Esophagus muscularis mucosa (tissue), 4 donors: ENCODE measurements at regions not wholly inside any gene's neighbourhood (a gene's known extent, or its start where the extent isn't known, plus 50 kb on each side); places are given as distances from the start of the nearest gene placed in this dataset.
A peak's percentile ranks its signal among the peaks of the same experiment; 100 is the strongest.

ENCODE experiments used
- DNase-seq: peaks from one replicate; pipeline ENCODE4 v3.0.0-alpha.2; 2017; ENCODE audit errors: extremely low spot score
- H3K27ac ChIP-seq, 4 donors: fragments of 200-600 bp; sonication (generic); replicated peaks in 1 of 4; 1 replicate in 3 of 4; 2 replicates in 1 of 4; pipeline ENCODE4 v1.5.1; 2016 to 2019; ENCODE audit warnings: mild to moderate bottlenecking in 1 of 4
- H3K27me3 ChIP-seq, 4 donors: fragments of 200-600 bp; sonication (generic); one replicate each; pipeline versions ENCODE4 v1.5.1 to v1.6.0; 2016 to 2019
- H3K36me3 ChIP-seq, 4 donors: fragments of 200-600 bp; sonication (generic); one replicate each; pipeline ENCODE4 v1.5.1; 2016 to 2019
- H3K4me1 ChIP-seq, 4 donors: fragments of 200-600 bp; sonication (generic); one replicate each; pipeline ENCODE4 v1.5.1; 2016 to 2019
- H3K4me3 ChIP-seq, 4 donors: fragments of 200-600 bp; sonication (generic); 1 replicate in 2 of 4; 2 replicates in 2 of 4; pipeline ENCODE4 v1.5.1; 2016 to 2019; ENCODE audit warnings: mild to moderate bottlenecking in 4 of 4, moderate library complexity in 1 of 4
- H3K9me3 ChIP-seq, 4 donors: fragments of 200-600 bp; sonication (generic); 1 replicate in 3 of 4; 2 replicates in 1 of 4; pipeline ENCODE4 v1.5.1; 2016 to 2019
- CTCF ChIP-seq, 3 experiments: fragments of 200-600 bp in 2 of 3; fragments of 450-650 bp in 1 of 3; sonication (generic) in 2 of 3; IDR thresholded peaks; one replicate each; pipeline ENCODE4 v1.5.1; 2017 to 2019; ENCODE audit warnings: antibody characterized with exemption in 3 of 3, mild to moderate bottlenecking in 2 of 3, moderate library complexity in 1 of 3
- EP300 ChIP-seq: sonication (generic); formaldehyde crosslinking; IDR thresholded peaks from one replicate; pipeline ENCODE4 v1.6.1; 2017; ENCODE audit warnings: antibody characterized with exemption
- POLR2A ChIP-seq: fragments of 450-650 bp; IDR thresholded peaks from one replicate; pipeline ENCODE4 v1.6.1; 2017; ENCODE audit warnings: antibody characterized with exemption, moderate library complexity, mild to moderate bottlenecking, low read depth
- POLR2AphosphoS5 ChIP-seq, 2 donors: sonication (generic); formaldehyde crosslinking; IDR thresholded peaks; one replicate each; pipeline ENCODE4 v1.6.1; 2017; ENCODE audit warnings: antibody characterized with exemption in 2 of 2
- WGBS: methylation state at CpG from one replicate; pipeline ENCODE4 v1.1.5; 2018; 5-methylcytosine and 5-hydroxymethylcytosine counted together
- intact Hi-C: fragments of 100-400 bp; cut with DNase I; formaldehyde crosslinking; loops from one replicate; pipeline ENCODE4 v1.15.1; 2023

DNA sequence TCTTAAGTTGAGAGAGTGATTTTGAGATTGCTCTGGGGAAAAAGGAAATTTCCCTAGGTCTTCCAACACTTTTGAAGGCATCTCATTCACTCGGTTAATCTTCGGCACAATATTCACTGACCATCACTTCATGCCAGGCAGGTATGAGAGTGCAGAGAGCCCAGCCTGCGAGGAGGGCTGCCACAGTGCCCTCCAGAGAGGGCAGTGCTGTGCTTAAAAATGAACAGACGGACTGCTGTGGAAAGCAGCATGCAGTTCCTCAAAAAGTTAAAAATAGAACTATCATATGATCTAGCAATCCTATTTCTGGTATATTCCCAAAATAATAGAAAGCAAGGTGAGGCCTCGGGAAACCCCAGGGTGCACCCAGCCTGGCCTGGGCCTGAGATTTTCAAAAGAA, 374.9 kb upstream of the RAB6C start:
- intact Hi-C loops: no loop called here
- no peak overlapping the region for H3K4me3 ChIP-seq
- TF ChIP-seq CTCF (IDR thresholded peaks at IDR 0.05): no peak
- TF ChIP-seq POLR2AphosphoS5 (IDR thresholded peaks at IDR 0.05): no peak
- no peak for TF ChIP-seq POLR2A
- TF ChIP-seq EP300: no peak
- peaks cover 0 to 9% (median 4%) of the 10 kb centered on the region in 4 donors for H3K4me1 ChIP-seq
- peaks cover 0 to 15% (median 0%) of the 10 kb centered on the region in 4 donors for H3K27me3 ChIP-seq
- WGBS: 52% methylated on average over 5 of the region's 5 CpGs
- H3K27ac ChIP-seq: no peak overlapping the region
- DNase-seq: no peak
- H3K36me3 ChIP-seq: no peaks in the 10 kb centered on the region
- H3K9me3 ChIP-seq: no peaks in the 10 kb centered on the region

GRCh38 chr2:129605646-129606045, 373.8 kb upstream of the RAB6C start:
- 55% methylated on average over 6 of the region's 6 CpGs for WGBS
- intact Hi-C loops: no loop called here
- H3K9me3 ChIP-seq: no peaks in the 10 kb centered on the region

GRCh38 chr2:129606496-129607270, 372.8 kb upstream of the RAB6C start:
- Histone ChIP-seq H3K27me3 (peaks cover 0 to 12% (median 0%) of the 10 kb centered on the region in 4 donors), H3K4me3 (no peak overlapping the region), H3K36me3 (no peaks in the 10 kb centered on the region), H3K27ac (no peak overlapping the region), H3K4me1 (peaks cover 0 to 9% (median 4%) of the 10 kb centered on the region in 4 donors), H3K9me3 (no peaks in the 10 kb centered on the region)
- WGBS: 61% methylated on average over 9 of the region's 12 CpGs
- DNase-seq: peak; percentile 90
- intact Hi-C loops: no loop called here
- no peak for TF ChIP-seq POLR2A
- TF ChIP-seq POLR2AphosphoS5 (IDR thresholded peaks at IDR 0.05): no peak
- TF ChIP-seq CTCF (IDR thresholded peaks at IDR 0.05): no peak
- TF ChIP-seq EP300: no peak

More at GRCh38 chr2:129605646-129606045, 373.8 kb upstream of the RAB6C start:
- peaks cover 0 to 9% (median 4%) of the 10 kb centered on the region in 4 donors for H3K4me1 ChIP-seq
- peaks cover 0 to 15% (median 0%) of the 10 kb centered on the region in 4 donors for H3K27me3 ChIP-seq
- H3K27ac ChIP-seq: no peak overlapping the region
- H3K4me3 ChIP-seq: no peak overlapping the region
- TF ChIP-seq POLR2AphosphoS5 (IDR thresholded peaks at IDR 0.05): no peak
- no peak for TF ChIP-seq EP300
- TF ChIP-seq POLR2A: no peak
- no peak for TF ChIP-seq CTCF (IDR thresholded peaks at IDR 0.05)
- no peak for DNase-seq
- no peaks in the 10 kb centered on the region for H3K36me3 ChIP-seq

- peaks cover 0 to 9% (median 4%) of the 10 kb centered on the region in 4 donors for H3K4me1 ChIP-seq
- DNase-seq: no peak
- H3K4me3 ChIP-seq: no peak overlapping the region
- no peaks in the 10 kb centered on the region for H3K9me3 ChIP-seq
- intact Hi-C loops: no loop called here
- H3K27me3 ChIP-seq: no peaks in the 10 kb centered on the region
- H3K36me3 ChIP-seq: no peaks in the 10 kb centered on the region
- TF ChIP-seq CTCF (IDR thresholded peaks at IDR 0.05) (no peak), POLR2AphosphoS5 (IDR thresholded peaks at IDR 0.05) (no peak), POLR2A (no peak), EP300 (no peak)
- no peak overlapping the region for H3K27ac ChIP-seq
- WGBS: 95% methylated on average over 3 of the region's 3 CpGs
Measured at GRCh38 chr2:129609224-129609623, 370.2 kb upstream of the RAB6C start.
